Glomerular visceral epithelial cell (primary cell): ENCODE measurements at regions not wholly inside any gene's neighbourhood (a gene's known extent, or its start where the extent isn't known, plus 50 kb on each side); places are given as distances from the start of the nearest gene placed in this dataset.
A peak's percentile ranks its signal among the peaks of the same experiment; 100 is the strongest.

Experiments
- DNase-seq: peaks from one replicate; pipeline ENCODE4 v3.0.0-alpha.2; 2016; ENCODE audit errors: extremely low spot score

GRCh38 chr5:142508591-142508990 is 177.3 kb downstream of the FGF1 start:
- no peak for DNase-seq

- DNase-seq: peak; percentile 65
Observed at GRCh38 chr5:142507531-142508372, 178.1 kb downstream of the FGF1 start.

GRCh38 chr5:142506756-142507155 is 179.1 kb downstream of the FGF1 start:
- peak; percentile 57 for DNase-seq

- DNase-seq: peak; percentile 81
Observed at GRCh38 chr5:142506046-142506445, 179.8 kb downstream of the FGF1 start.

GRCh38 chr5:142501890-142502289 is 177.1 kb upstream of the SPRY4 start:
- DNase-seq: no peak

- DNase-seq: no peak
Observed at GRCh38 chr5:142500227-142500905, 175.5 kb upstream of the SPRY4 start.

- peak; percentile 95 for DNase-seq
Observed at GRCh38 chr5:142499591-142500226, 174.9 kb upstream of the SPRY4 start.

- DNase-seq: no peak
Observed at GRCh38 chr5:142498298-142498697, 173.5 kb upstream of the SPRY4 start.

GRCh38 chr5:142495531-142495930 is 170.7 kb upstream of the SPRY4 start:
- no peak for DNase-seq

GRCh38 chr5:142493875-142494518 is 169.2 kb upstream of the SPRY4 start:
- DNase-seq: no peak

GRCh38 chr5:142492781-142493281 is 168.0 kb upstream of the SPRY4 start:
- DNase-seq: no peak

GRCh38 chr5:142491679-142492078 is 166.9 kb upstream of the SPRY4 start:
- no peak for DNase-seq

GRCh38 chr5:142491270-142491669 is 166.4 kb upstream of the SPRY4 start:
- no peak for DNase-seq

GRCh38 chr5:142486581-142486980 is 161.8 kb upstream of the SPRY4 start:
- DNase-seq: peak; percentile 27

GRCh38 chr5:142486020-142486419 is 161.2 kb upstream of the SPRY4 start:
- no peak for DNase-seq

GRCh38 chr5:142484821-142485387 is 160.1 kb upstream of the SPRY4 start:
- no peak for DNase-seq

GRCh38 chr5:142482207-142482606 is 157.4 kb upstream of the SPRY4 start:
- no peak for DNase-seq

GRCh38 chr5:142481410-142481809 is 156.6 kb upstream of the SPRY4 start:
- no peak for DNase-seq

- DNase-seq: no peak
Observed at GRCh38 chr5:142479854-142480519, 155.2 kb upstream of the SPRY4 start.

- DNase-seq: no peak
Observed at GRCh38 chr5:142479150-142479549, 154.3 kb upstream of the SPRY4 start.

GRCh38 chr5:142478113-142478512 is 153.3 kb upstream of the SPRY4 start:
- no peak for DNase-seq
